T-helper 2 cell treated with Interferon-gamma antibody and Interleukin-4, amounts not matched to agents 100 ng/mL and 5 ng/mL, for 36 hours (primary cell): ENCODE measurements at regions not wholly inside any gene's neighbourhood (a gene's known extent, or its start where the extent isn't known, plus 50 kb on each side); places are given as distances from the start of the nearest gene placed in this dataset.
"Not testable (repeated sequence)": the region's sequence is repeated elsewhere in the genome, so short reads cannot be mapped to it uniquely, and the experiment has no call there.

Experiments
- intact Hi-C: fragments of 100-400 bp; cut with micrococcal nuclease; formaldehyde crosslinking; loops from one replicate; pipeline ENCODE4 v1.15.1; 2023

DNA sequence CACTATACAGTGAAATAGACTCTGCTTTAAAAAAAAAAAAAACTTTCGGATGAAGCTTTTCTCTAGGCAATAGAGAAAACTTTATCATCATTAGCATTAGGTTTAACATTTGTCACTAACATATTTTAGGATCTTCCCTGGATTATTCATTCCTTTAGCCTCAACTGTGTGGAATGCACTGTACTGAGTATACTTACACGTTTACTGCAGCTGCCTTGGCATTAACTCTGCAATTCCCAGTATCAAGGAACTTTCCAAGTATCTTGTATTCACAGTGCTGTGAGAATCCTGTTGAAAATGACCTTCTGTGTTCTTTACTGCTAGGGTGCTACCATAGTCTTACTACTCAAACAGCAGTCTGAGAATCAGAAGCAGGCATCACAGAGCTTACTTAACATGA lies 328.2 kb upstream of the COL3A1 start:
- intact Hi-C loops, result no loop called here

DNA sequence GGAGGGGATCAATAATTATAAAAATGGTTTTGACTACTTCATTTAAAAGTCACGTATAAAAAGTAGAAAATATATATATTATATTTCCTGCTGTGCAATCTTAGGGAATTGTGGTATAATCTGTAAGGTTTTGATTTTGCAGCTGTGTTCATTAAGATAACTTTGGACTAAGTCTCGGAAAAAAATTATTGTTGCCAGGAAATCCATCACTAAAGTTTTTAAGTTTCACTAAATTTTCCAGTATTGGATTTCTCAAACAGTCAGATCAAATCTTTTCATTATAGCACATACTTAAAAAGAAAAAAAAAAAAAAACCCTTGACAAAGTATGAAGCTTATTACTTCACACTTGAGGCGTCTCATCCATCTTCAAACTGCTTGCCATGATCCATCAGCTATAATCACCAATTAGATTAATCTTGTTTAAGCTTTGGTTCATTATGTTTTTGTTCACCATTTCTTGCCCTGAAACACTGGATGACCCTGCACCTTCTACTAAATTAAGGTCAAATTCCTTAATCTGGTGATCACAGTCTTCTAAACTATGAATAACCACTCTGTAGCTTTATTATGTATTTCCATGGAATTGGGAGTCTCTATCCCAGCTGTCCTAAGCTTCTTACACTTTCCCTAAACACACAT lies 326.6 kb upstream of the COL3A1 start:
- intact Hi-C loops, result no loop called here

DNA sequence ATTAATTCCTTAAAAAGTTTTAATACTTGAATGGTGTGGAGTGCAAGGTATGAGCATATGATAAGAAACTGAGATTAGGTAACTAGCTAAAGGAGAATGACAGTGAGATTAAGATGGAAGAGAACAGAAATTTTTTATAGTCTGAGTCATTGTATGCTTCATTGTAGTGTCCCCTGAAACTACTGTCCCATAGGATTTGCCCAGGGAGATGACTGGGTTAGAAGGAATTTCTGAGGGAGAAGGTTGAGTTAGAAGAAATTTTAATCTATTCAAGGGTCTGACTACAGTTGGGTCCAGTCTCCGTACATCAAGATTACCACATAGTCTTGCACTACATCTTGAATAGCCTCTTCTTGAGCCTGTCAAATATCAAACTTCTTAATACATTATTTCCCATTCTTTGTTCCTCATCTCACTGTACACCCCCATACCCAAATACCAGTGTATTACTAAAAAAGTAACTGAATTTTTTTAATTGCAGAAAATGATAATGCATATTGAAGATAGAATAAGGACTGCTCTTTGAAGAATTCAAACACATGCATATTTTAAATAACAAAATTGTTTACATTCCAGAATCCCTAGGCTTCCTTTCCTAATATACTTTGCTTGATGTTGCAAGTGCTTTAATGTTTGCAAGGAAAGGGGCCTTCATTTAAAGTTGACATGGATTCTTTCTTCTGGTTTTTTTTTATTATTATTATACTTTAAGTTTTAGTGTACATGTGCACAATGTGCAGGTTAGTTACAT lies 314.3 kb upstream of the COL3A1 start:
- intact Hi-C loops, result no loop called here

DNA sequence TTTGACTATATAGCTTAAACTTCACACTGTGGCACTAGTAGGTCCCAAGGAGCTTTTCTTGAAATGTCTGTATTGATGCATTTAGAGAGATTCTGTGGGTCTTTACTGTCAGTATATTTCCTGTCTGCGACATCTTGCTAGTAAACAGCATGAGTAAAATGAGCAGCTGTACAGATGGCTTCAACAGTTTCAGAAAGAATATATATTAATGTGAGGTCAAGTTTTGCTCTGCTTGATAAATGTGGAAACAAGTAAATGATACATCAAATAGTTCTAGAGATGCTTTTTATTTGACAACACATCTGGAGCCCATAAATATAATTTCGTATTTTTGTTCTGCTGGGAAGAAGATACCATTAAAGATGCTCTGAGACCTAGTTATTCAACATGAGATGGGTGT lies 310.9 kb upstream of the COL3A1 start:
- intact Hi-C loops, result no loop called here

DNA sequence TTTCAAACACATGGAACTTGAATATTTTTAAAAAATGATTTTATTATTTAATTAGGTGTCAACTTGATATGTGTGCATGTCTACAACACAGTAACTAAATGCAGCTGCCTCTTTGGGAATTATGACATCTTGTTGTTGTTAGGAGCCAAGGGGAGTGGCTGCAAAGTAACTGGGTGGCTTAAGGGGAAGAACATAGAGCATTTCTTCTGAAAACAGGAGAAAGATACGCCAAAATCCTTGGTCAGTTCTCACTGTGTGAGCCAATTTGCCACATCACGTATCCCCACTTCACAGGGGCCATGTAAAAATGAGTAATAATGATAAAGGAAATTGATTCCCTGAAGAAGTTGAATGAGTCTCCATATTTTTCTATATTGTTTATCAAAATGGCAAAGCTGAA lies 309.8 kb upstream of the COL3A1 start:
- intact Hi-C loops, result no loop called here

DNA sequence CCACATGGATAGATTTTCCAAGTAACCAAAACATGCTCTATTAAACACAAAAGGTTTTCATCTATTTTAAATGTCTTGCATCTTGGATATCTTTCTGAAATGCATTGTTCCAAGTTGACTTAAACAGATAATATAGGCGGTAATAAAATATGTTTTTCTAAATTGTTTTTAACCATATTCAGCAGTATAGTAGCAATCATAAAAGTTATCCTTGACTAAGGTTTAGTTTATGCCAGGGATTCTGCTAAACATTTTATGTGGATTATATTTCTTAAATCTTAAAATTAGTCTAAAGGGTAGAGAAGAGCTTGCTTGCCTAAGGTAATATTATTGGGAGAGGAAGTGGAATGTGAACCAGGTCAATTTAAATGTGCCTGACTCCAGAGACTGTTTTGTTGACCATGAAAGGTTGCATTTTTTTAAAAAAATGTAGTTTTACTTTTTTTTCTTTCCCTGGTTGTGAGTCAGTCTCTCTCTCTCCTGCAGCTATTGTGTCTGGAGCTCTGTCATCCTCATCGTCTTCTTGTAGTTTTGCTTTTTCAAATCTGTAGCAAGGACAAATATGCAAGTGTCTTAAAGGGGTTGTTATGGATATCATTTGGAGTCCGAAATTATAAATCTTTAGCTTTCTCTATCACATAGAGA lies 309.1 kb upstream of the COL3A1 start:
- intact Hi-C loops, result no loop called here

DNA sequence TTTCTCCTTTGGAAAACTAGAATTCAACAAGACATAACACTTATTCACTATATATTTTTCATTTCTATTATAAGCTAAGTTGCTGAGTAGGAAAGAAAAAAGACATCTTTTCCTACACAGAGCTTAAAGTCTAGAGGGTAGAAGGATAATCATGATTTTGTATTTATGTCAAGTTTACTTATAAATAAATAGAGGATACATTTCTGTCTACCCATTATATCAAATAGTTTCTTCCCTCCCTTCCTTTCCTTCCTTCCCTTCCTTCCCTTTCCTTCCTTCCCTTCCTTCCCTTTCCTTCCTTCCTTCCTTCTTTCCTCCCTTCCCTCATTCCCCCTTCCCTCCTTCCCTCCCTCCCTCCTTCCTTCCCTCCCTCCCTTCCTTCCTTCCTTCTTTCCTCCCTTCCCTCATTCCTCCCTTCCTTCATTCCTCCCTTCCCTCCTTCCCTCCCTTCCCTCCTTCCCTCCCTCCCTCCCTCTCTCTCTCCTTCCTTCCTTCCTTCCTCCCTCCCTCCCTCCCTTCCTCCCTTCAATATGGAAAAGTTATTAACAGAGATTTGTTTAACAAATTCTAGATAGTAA lies 308.4 kb upstream of the COL3A1 start:
- intact Hi-C loops, result no loop called here

DNA sequence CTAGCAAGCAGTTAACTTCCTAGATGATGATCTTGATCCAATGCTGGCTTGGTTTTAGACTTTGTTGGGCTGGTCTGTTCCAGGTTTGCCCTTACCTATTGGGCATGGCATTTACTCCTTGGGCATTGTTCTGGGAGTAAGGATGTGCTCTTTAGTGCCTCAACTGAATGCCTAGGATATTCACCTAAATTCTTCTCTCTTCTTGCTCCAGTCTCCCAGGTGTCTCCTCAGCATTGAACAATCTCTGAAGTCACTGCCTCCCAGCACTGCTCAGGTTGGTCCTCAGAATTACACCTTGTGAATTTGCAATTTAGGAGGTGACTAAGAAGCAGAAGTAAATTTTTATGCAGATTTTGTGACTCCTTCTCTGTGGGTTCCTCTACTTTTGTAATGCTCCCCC lies 307.7 kb upstream of the COL3A1 start:
- intact Hi-C loops, result no loop called here

DNA sequence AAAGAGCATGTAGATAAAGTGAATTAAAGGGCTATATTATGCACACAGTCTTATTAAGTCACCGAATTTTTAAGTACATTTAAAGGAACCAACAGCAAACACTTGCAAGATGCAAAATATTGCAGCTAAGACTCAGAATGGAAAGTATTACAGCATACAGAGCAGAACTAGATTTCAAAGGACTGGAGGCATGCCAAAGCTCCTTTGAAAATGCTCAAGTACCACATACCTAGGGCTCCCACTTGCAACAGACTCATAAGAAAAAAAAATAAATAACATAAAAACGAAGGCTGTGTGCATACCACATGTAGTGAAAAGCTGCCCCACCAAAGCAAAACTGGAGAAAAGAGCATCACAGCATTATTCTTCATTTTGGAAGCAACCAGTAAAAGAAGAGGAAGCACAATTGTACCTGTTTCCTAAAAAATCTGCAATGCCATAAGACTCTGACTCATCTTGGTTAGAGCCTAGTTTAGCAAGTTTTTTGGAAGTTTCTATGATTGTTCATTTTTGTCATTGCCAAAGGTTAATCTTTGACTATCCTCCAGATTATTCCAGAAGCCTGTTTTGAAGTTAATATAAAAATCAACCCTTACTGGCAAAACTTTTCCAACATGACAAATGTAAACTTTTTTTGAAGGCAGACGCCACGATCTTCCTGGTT lies 306.0 kb upstream of the COL3A1 start:
- intact Hi-C loops, result no loop called here

DNA sequence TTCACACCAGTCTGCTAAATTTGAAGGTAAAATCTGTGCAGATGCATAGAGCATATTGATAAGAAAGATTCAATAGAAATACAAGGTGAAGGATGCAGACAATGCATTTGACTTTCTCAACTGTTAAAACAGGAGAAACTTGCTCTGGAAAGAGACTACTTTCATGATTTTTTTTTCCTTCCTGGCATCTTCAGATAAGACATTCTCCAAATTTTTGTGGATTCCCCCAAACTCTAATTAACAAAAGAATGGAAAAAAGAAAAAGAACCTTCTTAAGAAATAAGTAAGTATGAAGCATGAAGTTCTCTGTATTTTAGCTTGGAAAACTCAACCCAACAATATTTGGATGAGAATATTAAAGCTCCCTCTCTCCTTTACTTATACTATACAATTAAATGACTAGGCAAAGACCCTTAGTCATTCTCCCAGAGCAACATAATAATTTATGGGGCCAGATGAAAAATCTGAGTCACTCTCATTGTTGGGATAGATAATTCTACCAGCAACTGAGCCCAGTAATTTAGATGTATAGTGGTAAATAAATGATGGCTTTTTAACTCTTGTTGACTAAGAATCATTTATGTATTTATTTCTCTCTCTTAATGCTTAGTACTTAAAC lies 298.7 kb upstream of the COL3A1 start:
- intact Hi-C loops, result no loop called here

DNA sequence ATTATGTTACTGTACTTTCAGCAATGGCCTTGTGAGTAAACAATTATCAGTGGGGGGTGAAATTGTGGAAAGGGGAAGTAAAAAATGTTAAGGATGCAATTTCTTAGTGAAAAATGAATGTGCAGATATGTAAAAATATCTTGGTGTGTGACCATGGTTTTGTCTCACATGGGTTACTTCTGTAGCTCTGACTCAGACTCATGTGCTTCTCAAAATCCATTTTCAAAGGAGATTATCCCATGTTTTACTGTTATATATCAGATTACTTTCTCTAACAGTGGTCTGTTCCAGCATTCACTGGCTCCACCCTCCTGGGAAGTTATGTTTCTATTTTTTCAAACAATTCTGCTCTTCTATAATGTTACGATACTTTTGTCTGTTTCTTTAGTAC lies 298.2 kb upstream of the COL3A1 start:
- intact Hi-C loops, result no loop called here

DNA sequence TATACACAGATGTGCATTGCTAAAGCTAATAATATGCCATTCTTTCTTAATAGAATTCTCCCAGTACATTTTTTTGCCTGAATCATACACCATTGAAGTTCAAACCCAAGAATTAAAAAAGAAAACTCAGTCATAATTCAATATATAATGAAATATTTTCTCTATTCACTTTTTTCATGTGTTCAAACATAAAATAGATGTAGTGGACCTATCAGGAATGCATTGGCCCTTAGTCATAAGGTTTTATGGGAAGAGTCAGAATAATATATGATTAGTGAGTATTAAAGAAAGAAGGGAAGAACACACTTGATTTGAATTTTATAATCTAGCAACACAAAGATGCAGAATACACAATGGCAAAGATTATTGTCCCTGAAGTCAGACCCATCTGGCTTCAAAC lies 297.0 kb upstream of the COL3A1 start:
- intact Hi-C loops, result no loop called here

DNA sequence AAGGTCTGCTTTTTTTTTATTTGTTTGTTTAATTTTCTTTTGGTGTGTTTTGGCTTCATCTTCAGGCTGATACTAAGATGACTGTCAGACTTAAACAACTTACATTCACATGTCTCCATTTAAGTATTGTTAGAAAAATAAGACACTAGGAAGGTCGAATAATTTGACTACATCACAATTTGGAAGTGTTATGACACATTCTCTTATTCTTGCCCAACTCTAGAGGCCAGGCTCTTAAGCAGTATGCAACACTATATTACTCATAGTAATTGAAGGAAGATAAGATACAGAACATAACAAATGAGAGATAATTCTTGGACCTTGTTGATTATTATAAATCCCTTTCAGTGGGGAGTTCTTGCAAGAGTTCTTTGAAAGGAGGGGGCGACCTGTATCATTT lies 295.3 kb upstream of the COL3A1 start:
- intact Hi-C loops, result no loop called here

DNA sequence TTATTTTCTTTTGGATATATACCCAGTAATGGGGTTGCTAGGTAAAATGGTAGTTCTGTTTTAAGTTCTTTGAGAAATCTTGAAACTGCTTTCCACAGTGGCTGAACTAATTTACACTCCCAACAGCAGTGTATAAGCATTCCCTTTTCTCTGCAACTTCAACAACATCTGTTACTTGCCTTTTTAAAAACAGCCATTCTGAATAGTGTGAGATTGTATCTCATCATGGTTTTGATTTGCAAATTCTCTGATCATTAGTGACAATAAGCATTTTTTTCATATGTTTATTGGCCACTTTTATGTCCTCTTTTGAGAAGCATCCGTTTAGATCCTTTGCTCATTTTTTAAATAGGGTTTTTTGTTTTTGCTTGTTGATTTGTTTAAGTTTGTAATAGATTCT lies 291.3 kb upstream of the COL3A1 start:
- intact Hi-C loops, result no loop called here

DNA sequence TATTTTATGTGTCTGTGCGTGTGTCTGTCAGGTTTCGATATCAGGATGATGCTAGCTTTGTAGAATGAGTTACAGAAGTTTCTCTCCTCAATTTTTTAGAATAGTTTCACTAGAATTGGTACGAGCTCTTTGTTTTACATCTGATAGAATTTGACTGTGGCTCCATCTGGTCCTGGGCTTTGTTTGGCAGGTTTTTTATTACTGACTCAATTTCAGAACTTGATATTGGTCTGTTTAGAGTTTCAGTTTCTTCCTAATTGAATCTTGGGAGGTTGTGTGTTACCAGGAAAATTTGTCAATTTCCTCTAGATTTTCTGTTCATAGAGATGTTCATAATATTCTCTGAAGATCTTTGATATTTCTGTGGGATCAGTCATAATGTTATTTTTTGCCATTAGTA lies 289.4 kb upstream of the COL3A1 start:
- intact Hi-C loops, result no loop called here

DNA sequence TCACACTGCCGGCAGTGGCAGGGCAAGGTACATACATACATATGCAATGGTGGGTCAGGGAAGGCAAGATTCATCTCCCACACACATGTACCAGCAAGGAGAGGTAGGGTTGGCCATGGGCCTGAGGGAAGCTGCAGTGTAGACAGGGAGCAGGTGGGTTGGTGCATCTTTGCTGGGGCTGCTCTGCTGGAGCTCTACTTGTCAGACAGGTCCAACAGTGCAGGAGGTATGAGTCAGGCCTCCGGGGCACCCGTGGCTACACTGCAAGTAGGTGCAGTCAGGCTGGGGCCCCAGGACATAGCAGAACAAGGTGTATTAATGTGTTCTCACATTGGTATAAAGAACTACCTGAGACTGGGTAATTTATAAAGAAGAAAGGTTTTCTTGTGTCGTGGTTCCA lies 281.1 kb upstream of the COL3A1 start:
- intact Hi-C loops, result no loop called here

DNA sequence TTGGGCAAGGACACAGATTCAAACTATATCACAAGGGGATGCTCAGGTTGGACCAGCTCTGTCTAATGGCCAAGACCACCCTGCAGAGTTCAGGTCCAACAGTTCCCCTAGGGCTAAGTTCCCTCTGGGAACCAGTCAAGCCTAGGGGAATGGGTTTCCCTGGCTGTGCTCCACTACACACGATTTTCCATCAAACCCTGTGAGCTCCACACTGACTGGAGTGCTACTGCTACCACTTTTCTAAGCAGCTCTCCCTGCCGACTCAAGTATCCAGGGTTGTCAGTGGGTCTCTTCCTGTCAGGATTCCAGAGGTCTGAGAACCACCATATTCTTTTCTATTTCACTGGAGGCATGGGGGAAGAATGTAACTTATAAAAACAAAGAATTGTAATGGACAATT lies 280.4 kb upstream of the COL3A1 start:
- intact Hi-C loops, result no loop called here

DNA sequence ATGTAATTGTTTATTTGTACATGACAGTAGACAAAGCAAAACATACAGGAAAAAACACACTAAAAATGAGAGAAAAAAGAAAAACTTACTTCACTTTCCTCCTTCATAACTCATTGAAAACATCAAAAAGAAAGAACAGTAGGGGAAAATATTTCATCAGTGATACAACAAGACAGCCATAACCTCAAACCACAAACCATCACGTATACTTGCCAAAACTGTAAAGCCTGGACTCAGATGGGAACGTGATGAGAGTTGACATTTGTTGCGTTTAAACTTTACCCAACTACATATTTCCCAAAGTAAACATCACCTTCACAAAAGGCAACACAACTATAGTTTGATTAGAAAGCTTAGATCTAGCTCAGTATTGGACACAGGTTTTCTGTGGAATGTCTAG lies 278.2 kb upstream of the COL3A1 start:
- intact Hi-C loops, result no loop called here

DNA sequence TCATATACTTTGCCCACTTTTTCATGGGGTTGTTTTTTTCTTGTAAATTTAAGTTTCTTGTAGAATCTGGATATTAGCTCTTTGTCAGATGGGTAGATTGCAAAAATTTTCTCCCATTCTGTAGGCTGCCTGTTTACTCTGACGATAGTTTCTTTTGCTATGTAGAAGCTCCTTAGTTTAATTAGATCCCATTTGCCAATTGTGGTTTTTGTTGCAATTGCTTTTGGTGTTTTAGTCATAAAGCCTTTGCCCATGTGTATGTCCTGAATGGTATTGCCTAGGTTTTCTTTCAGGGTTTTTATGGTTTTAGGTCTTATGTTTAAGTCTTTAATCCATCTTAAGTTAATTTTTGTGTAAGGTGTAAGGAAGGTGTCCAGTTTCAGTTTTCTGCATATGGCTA lies 276.0 kb upstream of the COL3A1 start:
- intact Hi-C loops, result not testable (repeated sequence)

DNA sequence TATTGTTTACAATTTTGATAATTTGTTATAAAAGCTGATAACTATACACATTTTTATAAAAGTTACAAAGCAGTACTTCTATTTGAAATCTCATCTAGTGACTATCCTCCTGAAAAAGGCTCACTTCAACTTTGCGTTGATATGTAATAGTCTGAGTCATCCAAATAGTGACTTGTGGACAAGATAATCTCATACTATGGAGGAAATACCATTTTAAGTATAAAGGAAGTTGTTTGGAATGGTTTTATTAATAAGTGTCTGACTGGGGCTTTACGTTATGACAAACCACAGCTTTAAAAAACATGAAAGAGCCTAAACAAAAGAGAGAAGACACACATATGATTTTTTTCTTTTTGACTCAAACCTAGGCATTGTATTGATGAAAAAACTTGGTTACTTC lies 272.3 kb upstream of the COL3A1 start:
- intact Hi-C loops, result no loop called here

DNA sequence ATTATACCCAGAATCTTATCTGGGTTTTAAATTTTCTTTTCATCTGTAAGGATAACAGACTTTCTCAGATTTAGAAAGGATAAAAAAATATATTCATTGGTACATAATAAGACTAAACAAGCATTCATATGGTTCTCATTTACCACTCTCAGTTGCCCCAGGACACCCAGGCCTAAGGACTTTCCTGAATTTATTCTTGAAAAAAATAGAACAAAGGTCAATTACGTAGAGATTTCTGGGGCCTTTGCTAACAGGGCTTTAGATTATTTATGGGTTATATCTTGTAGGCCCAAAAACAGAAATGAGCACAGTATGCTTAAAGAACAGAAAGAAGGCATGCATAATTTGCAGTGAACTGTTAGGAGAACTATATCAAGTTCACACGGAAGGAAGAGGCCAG lies 269.0 kb upstream of the COL3A1 start:
- intact Hi-C loops, result no loop called here

DNA sequence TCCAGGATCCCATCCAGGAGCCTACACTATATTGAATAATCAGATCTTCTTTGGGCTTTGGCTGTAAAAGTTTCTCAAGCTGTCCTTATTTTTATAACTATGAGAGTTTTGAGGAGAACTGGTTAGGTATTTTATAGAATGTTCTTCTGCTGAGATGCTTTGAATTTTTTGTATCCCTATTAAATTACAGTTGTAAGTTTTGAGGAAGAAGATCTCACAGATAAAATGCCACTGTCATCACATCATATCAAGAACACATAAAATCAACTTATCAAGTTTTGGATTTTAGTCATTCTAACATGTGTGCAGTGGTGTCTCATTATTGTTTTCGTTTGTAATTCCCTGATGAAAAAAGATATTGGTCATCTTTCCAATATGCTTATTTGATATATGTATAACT lies 260.2 kb upstream of the COL3A1 start:
- intact Hi-C loops, result no loop called here
